Fibroblast of the aortic adventitia (primary cell): ENCODE measurements at regions not wholly inside any gene's neighbourhood (a gene's known extent, or its start where the extent isn't known, plus 50 kb on each side); places are given as distances from the start of the nearest gene placed in this dataset.
"Not testable (repeated sequence)": the region's sequence is repeated elsewhere in the genome, so short reads cannot be mapped to it uniquely, and the experiment has no call there.

Experiments
- DNase-seq: peaks from one replicate; pipeline ENCODE4 v3.0.0-alpha.2; 2010; ENCODE audit warnings: low read depth
- H3K4me3 ChIP-seq: 2 replicates; pipeline ENCODE4 v1.5.1; 2011; ENCODE audit warnings: low read depth, mild to moderate bottlenecking, control low read depth, low read length, moderate library complexity
- TF ChIP-seq, protein P1 (sequence below): IDR thresholded peaks from 2 replicates; pipeline ENCODE4 v1.5.1; 2011; ENCODE audit warnings: mild to moderate bottlenecking, low read length, control low read depth, inconsistent platforms; ENCODE audit not compliant: insufficient read depth

- TF ChIP-seq, protein P1, sequence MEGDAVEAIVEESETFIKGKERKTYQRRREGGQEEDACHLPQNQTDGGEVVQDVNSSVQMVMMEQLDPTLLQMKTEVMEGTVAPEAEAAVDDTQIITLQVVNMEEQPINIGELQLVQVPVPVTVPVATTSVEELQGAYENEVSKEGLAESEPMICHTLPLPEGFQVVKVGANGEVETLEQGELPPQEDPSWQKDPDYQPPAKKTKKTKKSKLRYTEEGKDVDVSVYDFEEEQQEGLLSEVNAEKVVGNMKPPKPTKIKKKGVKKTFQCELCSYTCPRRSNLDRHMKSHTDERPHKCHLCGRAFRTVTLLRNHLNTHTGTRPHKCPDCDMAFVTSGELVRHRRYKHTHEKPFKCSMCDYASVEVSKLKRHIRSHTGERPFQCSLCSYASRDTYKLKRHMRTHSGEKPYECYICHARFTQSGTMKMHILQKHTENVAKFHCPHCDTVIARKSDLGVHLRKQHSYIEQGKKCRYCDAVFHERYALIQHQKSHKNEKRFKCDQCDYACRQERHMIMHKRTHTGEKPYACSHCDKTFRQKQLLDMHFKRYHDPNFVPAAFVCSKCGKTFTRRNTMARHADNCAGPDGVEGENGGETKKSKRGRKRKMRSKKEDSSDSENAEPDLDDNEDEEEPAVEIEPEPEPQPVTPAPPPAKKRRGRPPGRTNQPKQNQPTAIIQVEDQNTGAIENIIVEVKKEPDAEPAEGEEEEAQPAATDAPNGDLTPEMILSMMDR = no peak
- no peak overlapping the region for H3K4me3 ChIP-seq
- no peak for DNase-seq
Measured at GRCh38 chr13:23022704-23023103, 158.1 kb upstream of the SGCG start.

DNA sequence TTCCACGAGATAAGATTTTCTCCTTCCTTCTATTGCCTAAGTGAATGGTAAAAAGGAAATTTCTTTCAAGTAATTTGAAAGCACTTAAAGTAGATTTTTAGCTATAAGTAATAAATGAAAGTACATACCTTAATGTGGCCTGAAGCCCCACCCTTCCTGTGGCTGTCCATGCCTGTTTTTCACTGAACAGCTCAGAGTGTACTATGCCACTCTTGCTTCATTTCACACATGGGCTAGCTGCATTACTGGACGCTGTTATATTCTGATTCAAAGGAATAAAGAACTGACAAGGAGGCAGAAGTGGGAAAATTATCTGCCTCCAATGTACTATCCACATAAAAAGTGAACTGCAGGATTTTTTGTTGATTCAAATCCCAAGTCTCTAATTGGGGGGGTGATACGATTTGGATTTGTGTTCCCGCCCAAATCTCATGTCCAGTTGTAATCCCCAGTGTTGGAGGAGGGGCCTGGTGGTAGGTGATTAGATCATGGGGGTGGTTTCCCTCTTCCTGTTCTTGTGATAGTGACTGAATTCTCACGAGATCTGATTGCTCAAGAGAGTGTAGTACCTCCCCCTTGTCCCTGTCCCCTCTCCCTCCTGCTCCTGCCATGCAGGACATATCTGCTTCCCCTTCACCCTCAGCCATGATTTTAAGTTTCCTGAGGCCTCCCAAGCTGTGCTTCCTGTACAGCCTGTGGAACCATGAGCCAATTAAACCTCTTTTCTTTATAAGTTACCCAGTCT lies 154.7 kb upstream of the SGCG start:
- no peak overlapping the region for H3K4me3 ChIP-seq
- TF ChIP-seq, protein P1 = no peak
- no peak for DNase-seq

DNA sequence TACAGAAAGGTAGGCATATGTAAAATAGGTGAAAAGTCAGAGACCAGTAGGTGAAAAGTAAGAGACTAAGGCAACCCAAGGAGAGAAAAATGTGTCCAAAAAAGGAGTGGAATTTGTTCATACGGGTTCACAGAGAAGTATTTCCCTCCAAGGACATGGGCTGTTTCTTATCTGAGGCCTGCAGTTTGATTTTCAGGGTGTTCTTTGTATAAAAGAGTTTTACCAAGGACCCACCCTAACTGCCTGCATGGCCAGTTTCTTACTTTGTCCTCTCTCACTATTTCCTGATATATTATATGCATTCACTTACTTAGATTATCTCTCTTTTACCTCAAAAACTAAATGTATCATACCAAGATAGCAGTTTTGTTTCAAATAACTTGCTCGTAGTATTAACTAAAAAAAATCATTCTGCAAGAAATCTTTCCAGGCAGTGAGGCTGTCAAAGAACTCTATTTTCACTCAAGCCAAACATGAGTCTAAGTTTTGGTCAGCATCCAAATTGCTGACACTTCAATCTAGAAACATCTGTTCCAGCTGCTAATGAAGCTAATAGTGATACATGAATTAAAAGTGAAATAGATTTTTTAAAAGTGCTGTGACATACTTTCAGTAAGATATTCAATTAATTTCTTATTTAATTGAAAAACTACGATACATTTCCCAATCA lies 141.4 kb upstream of the SGCG start:
- TF ChIP-seq, protein P1 = no peak

DNA sequence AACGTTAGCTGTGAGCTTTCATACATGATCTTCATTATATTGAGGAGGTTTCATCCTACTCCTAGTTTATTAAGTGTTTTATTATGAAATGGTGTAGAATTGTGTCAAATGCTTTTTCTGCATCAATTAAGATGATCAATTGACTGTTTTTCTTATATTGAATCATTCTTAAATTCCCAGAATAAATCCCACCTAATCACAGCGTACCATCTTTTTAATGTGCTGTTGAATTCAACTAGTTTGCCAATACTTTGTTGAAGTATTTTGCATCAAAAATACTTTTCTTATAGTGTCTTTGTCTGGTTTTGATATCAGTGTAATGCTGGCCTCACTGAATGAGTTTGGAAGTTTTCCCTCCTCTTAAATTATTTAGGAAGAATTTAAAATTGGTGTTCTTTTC lies 138.6 kb upstream of the SGCG start:
- no peak for DNase-seq
- TF ChIP-seq, protein P1 = no peak
- H3K4me3 ChIP-seq = no peak overlapping the region

More for the DNA sequence above, 141.4 kb upstream of the SGCG start:
- no peak for DNase-seq
- no peak overlapping the region for H3K4me3 ChIP-seq

GRCh38 chr13:23044906-23045305 lies 135.9 kb upstream of the SGCG start:
- no peak overlapping the region for H3K4me3 ChIP-seq
- no peak for DNase-seq

GRCh38 chr13:23050126-23050525 lies 130.7 kb upstream of the SGCG start:
- TF ChIP-seq, protein P1 = no peak
- H3K4me3 ChIP-seq = no peak overlapping the region
- DNase-seq = no peak

More at GRCh38 chr13:23044906-23045305, 135.9 kb upstream of the SGCG start:
- TF ChIP-seq, protein P1 = no peak

- H3K4me3 ChIP-seq, DNase-seq: not testable (repeated sequence)
Measured at GRCh38 chr13:23053711-23054110, 127.1 kb upstream of the SGCG start.
